ENCODE measurements at regions not wholly inside any gene's neighbourhood (a gene's known extent, or its start where the extent isn't known, plus 50 kb on each side); places are given as distances from the start of the nearest gene placed in this dataset.

DNA sequence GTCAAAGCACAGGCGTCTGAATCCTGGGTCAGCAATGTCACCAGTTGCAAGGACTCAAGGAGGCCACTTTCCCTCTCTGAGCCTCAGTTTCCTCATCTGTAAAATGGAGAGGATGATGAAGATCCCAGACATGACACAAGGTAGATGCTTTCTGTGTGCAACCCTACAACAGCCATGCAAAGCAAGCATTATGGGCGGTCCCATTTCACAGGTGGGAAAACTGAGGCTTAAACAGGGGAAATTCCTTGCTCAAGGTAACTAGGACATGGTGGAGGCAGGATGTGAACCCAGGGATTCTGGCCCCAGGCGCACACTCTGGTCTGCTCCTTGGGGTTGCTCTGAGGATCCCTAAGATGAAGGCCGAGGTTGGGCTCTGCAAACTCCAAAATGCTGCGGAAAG is 311.0 kb downstream of the PTPRU start:
- Histone ChIP-seq H3K4me3 (no peak overlapping the region), H3K9me3 (no peaks in the 10 kb centered on the region), H3K36me3 (no peaks in the 10 kb centered on the region), H3K4me1 (no peaks in the 10 kb centered on the region), H3K27ac (no peak overlapping the region), H3K27me3 (peaks cover 39% of the 10 kb centered on the region)
- 96 to 100% methylated on average over 3 of the region's 5 CpGs for WGBS, 2 donors (ENCODE audit: low coverage in 1 of 2)
- TF ChIP-seq EP300 (IDR thresholded peaks at IDR 0.05) (no peak), POLR2A (IDR thresholded peaks at IDR 0.05) (no peak), POLR2AphosphoS5 (IDR thresholded peaks at IDR 0.05) (no peak)
- TF ChIP-seq, protein P1, sequence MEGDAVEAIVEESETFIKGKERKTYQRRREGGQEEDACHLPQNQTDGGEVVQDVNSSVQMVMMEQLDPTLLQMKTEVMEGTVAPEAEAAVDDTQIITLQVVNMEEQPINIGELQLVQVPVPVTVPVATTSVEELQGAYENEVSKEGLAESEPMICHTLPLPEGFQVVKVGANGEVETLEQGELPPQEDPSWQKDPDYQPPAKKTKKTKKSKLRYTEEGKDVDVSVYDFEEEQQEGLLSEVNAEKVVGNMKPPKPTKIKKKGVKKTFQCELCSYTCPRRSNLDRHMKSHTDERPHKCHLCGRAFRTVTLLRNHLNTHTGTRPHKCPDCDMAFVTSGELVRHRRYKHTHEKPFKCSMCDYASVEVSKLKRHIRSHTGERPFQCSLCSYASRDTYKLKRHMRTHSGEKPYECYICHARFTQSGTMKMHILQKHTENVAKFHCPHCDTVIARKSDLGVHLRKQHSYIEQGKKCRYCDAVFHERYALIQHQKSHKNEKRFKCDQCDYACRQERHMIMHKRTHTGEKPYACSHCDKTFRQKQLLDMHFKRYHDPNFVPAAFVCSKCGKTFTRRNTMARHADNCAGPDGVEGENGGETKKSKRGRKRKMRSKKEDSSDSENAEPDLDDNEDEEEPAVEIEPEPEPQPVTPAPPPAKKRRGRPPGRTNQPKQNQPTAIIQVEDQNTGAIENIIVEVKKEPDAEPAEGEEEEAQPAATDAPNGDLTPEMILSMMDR (IDR thresholded peaks at IDR 0.05) = no peak
- ATAC-seq = no peak

DNA sequence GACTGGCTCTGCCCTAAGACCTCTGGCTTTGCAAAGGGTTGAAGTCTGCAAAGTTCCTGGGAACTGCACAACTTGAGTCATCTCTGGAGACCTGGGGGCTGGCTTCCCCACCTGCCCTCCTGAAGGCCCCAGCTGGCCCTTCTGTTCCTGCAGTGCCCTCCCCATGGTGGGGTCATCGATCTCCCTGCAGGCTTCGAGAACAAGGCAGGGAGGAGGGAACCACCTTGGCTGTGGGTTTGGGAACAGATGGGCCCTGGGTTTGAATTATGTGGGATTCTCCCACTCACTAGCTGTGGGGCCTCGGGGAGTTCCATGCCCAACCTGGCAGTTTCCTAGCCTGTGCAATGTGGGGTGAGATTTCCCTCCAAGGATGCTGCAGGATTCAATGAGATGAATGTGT is 310.2 kb downstream of the PTPRU start:
- Histone ChIP-seq H3K9me3 (no peaks in the 10 kb centered on the region), H3K4me3 (no peak overlapping the region), H3K27me3 (peaks cover 37% of the 10 kb centered on the region), H3K36me3 (no peaks in the 10 kb centered on the region), H3K27ac (no peak overlapping the region), H3K4me1 (no peaks in the 10 kb centered on the region)
- ATAC-seq = no peak
- no peak for TF ChIP-seq POLR2AphosphoS5 (IDR thresholded peaks at IDR 0.05)
- no peak for TF ChIP-seq EP300 (IDR thresholded peaks at IDR 0.05)
- no peak for TF ChIP-seq POLR2A (IDR thresholded peaks at IDR 0.05)
- TF ChIP-seq, protein P1 (IDR thresholded peaks at IDR 0.05) = no peak
- 80% methylated on average over 3 of the region's 3 CpGs; no CpG with 5 or more reads in 1 of the 2 donors for WGBS, 2 donors (ENCODE audit: low coverage in 1 of 2)

DNA sequence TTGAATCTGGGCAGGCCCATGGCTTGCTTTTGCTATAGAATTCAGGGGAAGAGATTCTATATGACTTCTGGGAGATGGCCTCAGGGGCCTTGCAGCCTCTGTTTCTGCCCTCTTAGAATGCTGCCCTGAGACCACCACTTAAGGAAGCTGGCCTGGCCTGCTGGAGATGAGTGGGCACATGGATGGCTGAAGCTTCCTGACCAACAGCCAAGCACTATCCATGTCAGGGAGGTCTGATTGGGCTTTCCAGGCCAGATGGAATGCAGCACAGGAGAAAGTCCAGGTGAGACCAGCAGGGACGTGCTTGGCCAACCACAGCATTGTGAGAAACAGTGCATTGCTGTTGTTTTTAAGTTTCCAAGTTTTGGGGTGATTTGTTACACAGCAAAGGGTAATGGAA is 308.1 kb downstream of the PTPRU start:
- no peaks in the 10 kb centered on the region for H3K9me3 ChIP-seq
- WGBS, 2 donors (ENCODE audit: low coverage in 1 of 2) = no CpG with 5 or more reads among the region's 1 CpG
- ATAC-seq = no peak
- TF ChIP-seq POLR2AphosphoS5 (IDR thresholded peaks at IDR 0.05) (no peak), POLR2A (IDR thresholded peaks at IDR 0.05) (no peak), EP300 (IDR thresholded peaks at IDR 0.05) (no peak)
- TF ChIP-seq, protein P1 (IDR thresholded peaks at IDR 0.05) = no peak
- peaks cover 17% of the 10 kb centered on the region for H3K27me3 ChIP-seq
- no peaks in the 10 kb centered on the region for H3K4me1 ChIP-seq
- no peak overlapping the region for H3K4me3 ChIP-seq
- no peak overlapping the region for H3K27ac ChIP-seq
- H3K36me3 ChIP-seq = no peaks in the 10 kb centered on the region

DNA sequence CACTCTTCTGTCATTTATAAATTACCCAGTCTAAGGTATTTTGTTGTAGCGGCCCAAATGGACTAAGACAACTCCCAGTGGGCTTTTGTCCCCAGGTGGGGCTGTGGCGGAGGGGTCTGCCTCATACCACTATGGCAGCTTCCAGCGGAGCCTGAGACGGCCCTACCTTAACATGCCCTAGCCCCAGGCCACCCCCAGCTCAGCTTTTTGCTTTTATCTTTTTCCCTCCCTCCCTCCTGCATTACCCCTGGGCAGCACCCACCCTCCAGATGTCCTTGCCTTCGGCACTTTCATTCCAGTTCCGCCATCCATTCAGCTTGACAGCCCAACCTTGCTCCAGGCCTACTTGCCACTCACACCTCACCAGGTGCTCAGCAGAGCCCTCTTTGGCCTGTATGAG is 307.3 kb downstream of the PTPRU start:
- Histone ChIP-seq H3K36me3 (no peaks in the 10 kb centered on the region), H3K4me3 (no peak overlapping the region), H3K27ac (no peak overlapping the region), H3K27me3 (peaks cover 16% of the 10 kb centered on the region), H3K4me1 (no peaks in the 10 kb centered on the region), H3K9me3 (no peaks in the 10 kb centered on the region)
- 73 to 76% methylated on average over 4 to 6 of the region's 6 CpGs for WGBS, 2 donors (ENCODE audit: low coverage in 1 of 2)
- TF ChIP-seq POLR2A (IDR thresholded peaks at IDR 0.05) (no peak), EP300 (IDR thresholded peaks at IDR 0.05) (no peak), POLR2AphosphoS5 (IDR thresholded peaks at IDR 0.05) (no peak)
- TF ChIP-seq, protein P1 (IDR thresholded peaks at IDR 0.05) = no peak
- ATAC-seq = no peak

DNA sequence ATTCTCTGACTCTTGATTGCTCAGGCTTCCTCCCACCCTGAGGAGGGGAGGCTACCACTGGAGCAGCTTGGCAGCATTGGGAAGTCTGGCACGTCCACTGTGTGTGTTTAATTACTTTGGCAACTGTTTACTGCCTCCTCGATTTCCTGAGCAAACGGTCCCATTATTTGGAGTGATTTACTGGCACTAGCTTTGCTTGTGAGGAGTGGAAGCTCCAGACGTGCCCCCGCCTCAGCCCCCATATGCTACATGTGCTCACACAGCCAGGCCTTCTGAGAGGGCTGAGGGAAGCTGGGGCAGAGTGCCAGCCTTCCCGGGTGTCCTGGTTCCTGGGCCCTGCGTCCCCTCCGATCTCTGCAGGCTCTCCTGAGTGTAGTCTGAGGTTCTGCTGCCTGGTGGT is 306.2 kb downstream of the PTPRU start:
- WGBS, 2 donors (ENCODE audit: low coverage in 1 of 2) = 40% methylated on average over 1 of the region's 8 CpGs; no CpG with 5 or more reads in 1 of the 2 donors
- no peaks in the 10 kb centered on the region for H3K36me3 ChIP-seq

More for the DNA sequence above, 306.2 kb downstream of the PTPRU start:
- Histone ChIP-seq H3K4me3 (no peak overlapping the region), H3K4me1 (no peaks in the 10 kb centered on the region), H3K27me3 (peaks cover 24% of the 10 kb centered on the region), H3K9me3 (no peaks in the 10 kb centered on the region), H3K27ac (no peak overlapping the region)
- ATAC-seq = no peak
- TF ChIP-seq POLR2AphosphoS5 (IDR thresholded peaks at IDR 0.05) (no peak), EP300 (IDR thresholded peaks at IDR 0.05) (no peak), POLR2A (IDR thresholded peaks at IDR 0.05) (no peak)
- TF ChIP-seq, protein P1 (IDR thresholded peaks at IDR 0.05) = no peak
